EL (cell line): ENCODE measurements at regions not wholly inside any gene's neighbourhood (a gene's known extent, or its start where the extent isn't known, plus 50 kb on each side); places are given as distances from the start of the nearest gene placed in this dataset.
"Not testable (repeated sequence)": the region's sequence is repeated elsewhere in the genome, so short reads cannot be mapped to it uniquely, and the experiment has no call there.

Experiments used
- DNase-seq: peaks from one replicate; pipeline ENCODE4 v3.0.0-alpha.2; 2016

DNA sequence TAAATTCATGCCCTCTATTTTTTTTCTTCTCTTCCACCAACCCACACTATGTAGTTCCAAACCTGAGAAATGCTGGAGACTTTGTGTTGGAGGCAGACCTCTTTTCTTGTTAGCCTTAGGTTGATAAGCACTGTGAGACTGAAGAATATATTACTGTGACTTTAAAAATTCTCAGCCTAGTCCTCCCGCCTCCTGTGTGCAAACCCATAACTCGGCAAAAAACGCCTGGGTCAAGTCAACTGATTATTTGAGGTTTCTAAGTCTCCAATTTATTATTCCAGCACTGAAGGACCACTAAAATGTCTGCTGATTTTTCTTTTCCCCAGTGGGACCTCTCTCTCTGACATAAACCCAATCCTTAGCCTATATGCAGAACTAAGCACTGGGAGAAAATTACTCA is 1946.0 kb upstream of the RAG2 start:
- DNase-seq = peak; percentile 18

- peak; percentile 90 for DNase-seq
These were observed 1945.3 kb upstream of the RAG2 start for GRCh38 chr11:38543311-38543710.

DNA sequence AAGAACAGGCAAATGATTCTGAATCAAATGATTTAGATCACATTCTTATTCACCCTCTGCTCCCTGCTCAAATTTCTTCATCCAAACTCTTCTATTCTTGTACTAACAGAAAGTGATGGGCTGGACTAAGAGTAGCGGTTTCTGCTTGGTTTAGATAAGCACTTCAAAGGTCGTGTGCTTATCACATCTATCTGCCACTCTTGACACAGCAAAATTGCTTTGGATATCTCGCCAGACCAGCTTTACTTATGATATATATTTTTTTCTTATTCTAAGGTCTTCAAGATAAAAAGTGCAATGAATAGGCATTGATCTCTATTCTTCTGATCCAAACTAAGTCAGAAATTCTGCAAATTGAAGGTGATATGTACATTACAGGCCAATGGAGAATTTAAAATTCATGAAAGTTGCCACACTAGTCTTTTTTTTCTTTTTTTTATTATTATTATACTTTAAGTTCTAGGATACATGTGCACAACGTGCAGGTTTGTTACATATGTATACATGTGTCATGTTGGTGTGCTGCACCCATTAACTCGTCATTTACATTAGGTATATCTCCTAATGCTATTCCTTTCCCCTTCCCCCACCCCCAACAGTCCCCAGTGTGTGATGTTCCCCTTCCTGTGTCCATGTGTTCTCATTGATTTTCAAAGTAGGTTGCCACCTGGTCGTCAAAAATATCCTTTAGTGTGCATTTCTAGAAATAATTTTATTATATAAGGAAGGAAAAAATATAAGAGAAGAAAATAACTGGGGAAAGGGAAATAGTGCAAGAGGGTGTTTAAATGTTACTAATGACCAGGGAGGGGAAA is 1941.0 kb upstream of the RAG2 start:
- no peak for DNase-seq

GRCh38 chr11:38530226-38530625 is 1932.2 kb upstream of the RAG2 start:
- no peak for DNase-seq

- DNase-seq = no peak
These were observed 1926.9 kb upstream of the RAG2 start for GRCh38 chr11:38524945-38525344.

GRCh38 chr11:38517991-38518390 is 1920.0 kb upstream of the RAG2 start:
- DNase-seq = no peak

- DNase-seq = not testable (repeated sequence)
These were observed 1914.8 kb upstream of the RAG2 start for GRCh38 chr11:38512830-38513229.

DNA sequence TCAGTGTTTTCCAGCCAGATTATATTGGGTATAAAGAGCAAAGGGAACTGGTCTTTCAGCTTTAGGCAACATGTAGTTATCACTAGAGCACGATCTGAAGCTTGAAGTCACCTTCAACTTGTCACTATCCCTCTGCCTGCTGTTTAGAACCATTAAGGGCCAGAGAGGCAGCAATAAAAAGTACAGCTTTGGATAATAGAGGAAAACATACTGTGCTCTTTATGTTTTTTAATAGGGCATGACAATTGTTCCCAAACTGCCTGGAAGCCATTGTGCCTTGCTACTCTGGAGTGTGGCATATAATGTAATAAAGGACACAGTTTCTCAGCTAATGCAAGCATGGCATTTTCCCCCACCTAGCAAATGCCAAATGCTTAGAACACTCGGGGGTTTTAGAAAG is 1912.0 kb upstream of the RAG2 start:
- no peak for DNase-seq

DNA sequence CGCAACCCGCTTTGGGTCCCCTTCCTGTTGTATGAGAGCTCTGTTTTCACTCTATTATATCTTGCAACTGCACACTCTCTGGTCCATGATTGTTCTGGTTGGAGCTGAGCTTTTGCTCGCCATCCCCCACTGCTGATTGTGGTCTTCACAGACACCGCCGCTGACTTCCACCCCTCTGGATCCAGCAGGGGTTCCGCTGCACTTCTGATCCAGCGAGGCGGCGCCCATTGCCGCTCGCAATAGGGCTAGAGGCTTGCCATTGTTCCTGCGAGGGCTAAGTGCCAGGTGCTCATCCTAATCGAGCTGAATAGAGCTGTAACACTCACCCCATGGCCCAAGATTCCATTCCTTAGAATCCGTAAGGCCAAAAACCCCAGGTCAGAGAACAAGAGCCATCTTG is 1905.8 kb upstream of the RAG2 start:
- DNase-seq = no peak

DNA sequence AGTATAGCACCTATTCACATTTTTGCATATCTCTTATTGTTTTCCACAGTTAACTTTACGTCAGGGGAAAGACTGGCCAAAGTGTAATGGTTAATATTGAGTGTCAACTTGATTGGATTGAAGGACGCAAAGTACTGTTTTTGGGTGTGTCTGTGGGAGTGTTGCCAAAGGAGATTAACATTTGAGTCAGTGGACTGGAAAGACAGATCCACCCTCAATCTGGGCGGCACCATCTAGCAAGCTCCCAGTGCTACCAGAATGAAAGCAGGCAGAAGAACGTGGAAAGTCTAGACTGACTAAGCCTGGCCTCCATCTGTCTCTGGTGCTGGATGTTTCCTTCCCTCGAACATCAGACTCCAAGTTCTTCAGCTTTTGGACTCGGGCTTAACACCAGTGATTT is 1900.7 kb upstream of the RAG2 start:
- no peak for DNase-seq

DNA sequence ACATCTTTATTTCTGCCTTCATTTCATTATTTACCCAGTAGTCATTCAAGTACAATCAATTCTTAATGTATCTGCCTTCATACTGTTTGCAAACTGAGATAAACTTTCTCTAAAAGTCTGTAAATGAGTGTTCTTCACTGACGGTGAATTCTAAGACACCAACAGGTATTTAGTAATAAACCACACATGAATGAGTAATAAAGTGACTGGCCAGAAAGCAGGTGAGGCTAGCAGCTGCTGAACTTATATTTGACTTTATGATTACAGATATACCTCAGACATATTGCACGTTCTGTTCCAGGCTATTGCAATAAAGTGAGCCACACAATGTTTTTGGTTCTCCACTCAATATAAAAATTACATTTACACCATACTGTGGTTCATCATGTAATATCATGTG is 1894.0 kb upstream of the RAG2 start:
- DNase-seq = no peak

DNA sequence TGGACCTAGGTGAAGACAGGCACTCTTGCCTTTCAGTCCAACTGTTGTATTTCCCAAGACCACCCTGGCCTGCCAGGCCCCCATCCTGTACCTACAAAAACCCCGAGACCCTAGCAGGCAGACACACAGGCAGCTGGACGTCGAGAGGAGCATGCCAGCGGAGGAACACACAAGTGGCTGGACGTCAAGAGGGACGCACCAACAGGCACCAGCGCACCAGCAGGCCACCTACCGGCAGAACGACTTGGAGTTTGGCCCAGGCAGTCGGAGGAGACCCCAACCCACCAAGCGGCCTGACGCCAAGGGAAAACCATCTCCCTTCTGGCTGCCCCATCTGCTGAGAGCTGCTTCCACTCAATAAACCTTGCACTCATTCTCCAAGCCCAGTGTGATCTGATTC is 1883.4 kb upstream of the RAG2 start:
- DNase-seq = no peak

- peak; percentile 63 for DNase-seq
These were observed 1879.0 kb upstream of the RAG2 start for GRCh38 chr11:38476808-38477575.

GRCh38 chr11:38461751-38462150 is 1863.7 kb upstream of the RAG2 start:
- DNase-seq = no peak

- peak; percentile 92 for DNase-seq
These were observed 1862.9 kb upstream of the RAG2 start for GRCh38 chr11:38460896-38461295.

DNA sequence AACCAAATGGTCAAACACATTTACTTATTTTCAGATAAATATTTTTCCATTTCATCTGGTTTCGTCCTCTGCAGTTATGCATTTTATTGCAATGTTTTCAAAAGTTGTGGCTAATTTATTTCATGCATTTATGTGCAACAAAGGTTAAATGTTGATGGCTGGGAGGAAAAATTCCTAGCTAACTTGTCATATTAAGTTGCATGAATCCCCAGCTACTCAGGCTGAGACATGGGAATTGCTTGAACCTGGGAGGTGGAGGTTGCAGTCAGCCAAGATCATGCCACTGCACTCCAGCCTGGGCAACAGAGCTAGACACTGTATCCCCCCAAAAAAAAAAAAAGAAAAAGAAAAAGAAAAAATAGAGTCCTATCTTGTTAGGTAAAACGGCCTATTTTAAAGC is 1862.4 kb upstream of the RAG2 start:
- DNase-seq = peak; percentile 79

GRCh38 chr11:38456371-38456770 is 1858.3 kb upstream of the RAG2 start:
- no peak for DNase-seq

GRCh38 chr11:38448284-38448683 is 1850.2 kb upstream of the RAG2 start:
- DNase-seq = peak; percentile 19

DNA sequence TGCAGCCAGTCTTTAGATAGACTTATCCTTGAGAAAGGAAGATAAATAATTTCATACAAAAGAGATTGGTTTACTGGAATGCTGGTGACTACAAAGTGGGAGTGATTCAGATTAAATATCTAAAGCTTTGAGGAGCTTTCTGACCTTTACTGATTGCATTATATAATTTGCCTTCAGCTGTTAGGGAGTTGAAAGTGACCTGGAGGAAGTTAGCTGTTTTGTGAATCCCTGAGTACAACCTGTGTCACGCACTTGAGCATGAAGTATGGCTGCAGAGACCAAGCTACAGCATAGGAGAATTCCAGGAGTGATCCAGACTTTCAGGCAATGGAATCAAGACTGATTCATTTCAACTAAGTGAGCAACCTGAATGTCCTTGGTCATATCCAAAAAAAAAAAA is 1848.3 kb upstream of the RAG2 start:
- DNase-seq = peak; percentile 21

DNA sequence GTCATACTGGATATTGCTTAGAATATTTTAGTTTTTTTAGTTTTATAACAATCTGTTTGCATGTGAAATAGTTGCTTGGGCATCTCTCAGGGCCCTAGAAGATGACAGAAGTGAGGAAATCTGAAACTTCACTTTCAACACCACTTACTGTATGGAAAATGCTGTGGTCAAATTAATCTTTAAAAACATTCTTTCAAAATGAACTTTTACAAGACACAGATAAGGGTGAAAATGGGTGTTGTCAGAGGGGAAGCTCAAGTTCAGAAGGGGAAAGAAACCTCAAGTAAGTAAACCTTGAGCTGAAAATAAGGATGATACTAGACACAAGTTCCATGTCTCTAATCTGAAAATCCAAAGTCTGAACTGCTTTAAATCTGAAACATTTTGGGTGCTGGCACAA is 1840.1 kb upstream of the RAG2 start:
- no peak for DNase-seq

DNA sequence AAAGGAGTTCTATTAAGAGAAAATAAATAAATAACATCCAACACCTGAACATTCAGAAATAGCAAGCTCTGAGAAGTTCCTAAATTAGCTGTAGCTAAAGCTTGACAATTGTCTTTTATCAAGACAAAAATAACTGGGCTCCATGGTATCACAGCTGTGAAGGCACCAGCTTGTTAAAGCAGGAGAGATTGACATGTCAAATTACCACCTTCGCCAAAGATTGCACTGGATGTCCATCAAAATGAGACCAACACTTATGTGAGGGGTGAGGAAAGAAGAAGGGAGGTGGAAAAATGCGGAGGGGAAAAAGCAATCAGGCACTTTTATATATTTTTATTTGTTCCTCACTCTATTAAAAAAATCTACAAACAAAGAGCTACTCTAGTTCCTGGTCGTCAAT is 1827.5 kb upstream of the RAG2 start:
- DNase-seq = no peak

- DNase-seq = no peak
These were observed 1825.0 kb upstream of the RAG2 start for GRCh38 chr11:38423042-38423441.

- DNase-seq = no peak
These were observed 1818.1 kb upstream of the RAG2 start for GRCh38 chr11:38416141-38416540.

DNA sequence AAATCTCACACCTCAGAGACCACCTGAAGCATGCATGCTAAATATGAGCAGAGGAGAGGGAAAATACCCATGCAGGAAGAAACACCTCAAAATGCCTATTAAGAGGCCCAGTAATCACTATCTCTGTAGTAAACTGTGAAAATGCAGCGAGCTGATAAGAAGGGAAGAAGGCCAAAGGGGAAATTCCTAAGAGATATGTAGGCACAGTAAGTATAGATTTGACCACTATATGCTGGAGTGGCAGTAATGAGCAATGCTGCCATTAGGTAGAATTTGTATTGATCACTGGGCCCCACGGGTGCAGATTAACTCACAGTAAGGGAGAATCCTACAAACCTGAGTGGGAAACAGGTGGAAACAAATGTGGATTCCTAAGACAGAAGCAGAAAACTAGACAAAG is 1813.1 kb upstream of the RAG2 start:
- DNase-seq = peak; percentile 8
